DOHH2 (cell line): ENCODE measurements at regions not wholly inside any gene's neighbourhood (a gene's known extent, or its start where the extent isn't known, plus 50 kb on each side); places are given as distances from the start of the nearest gene placed in this dataset.
"Not testable (repeated sequence)": the region's sequence is repeated elsewhere in the genome, so short reads cannot be mapped to it uniquely, and the experiment has no call there.

ENCODE experiments used
- H3F3A ChIP-seq: fragments of 200-600 bp; sonication (generic), shearing (Covaris generic); 2 replicates; pipeline ENCODE4 v1.6.0; 2016; ENCODE audit warnings: antibody characterized with exemption, mild to moderate bottlenecking; ENCODE audit not compliant: control insufficient read depth, insufficient read depth
- H3K27ac ChIP-seq: fragments of 200-600 bp; sonication (generic); 2 replicates; pipeline ENCODE4 v1.5.1; 2014; ENCODE audit warnings: low read depth, mild to moderate bottlenecking, low read length, moderate library complexity
- H3K27me3 ChIP-seq: fragments of 200-600 bp; sonication (generic); 2 replicates; pipeline ENCODE4 v1.6.1; 2014; ENCODE audit warnings: mild to moderate bottlenecking, low read length, mixed read lengths; ENCODE audit not compliant: control insufficient read depth
- H3K36me3 ChIP-seq: fragments of 200-600 bp; sonication (generic); 2 replicates; pipeline ENCODE4 v1.6.1; 2014; ENCODE audit warnings: mild to moderate bottlenecking, low read length, moderate library complexity, mixed read lengths; ENCODE audit not compliant: control insufficient read depth
- H3K4me1 ChIP-seq: fragments of 200-600 bp; sonication (generic); 2 replicates; pipeline ENCODE4 v1.6.1; 2014; ENCODE audit warnings: mild to moderate bottlenecking, low read length, mixed read lengths; ENCODE audit not compliant: control insufficient read depth
- H3K4me2 ChIP-seq: fragments of 200-600 bp; sonication (generic); 2 replicates; pipeline ENCODE4 v1.6.0; 2014; ENCODE audit warnings: mild to moderate bottlenecking, low read length, moderate library complexity
- H3K4me3 ChIP-seq: fragments of 200-600 bp; sonication (generic); 2 replicates; pipeline ENCODE4 v1.5.1; 2014; ENCODE audit warnings: mild to moderate bottlenecking, low read length, mixed read lengths
- H3K79me2 ChIP-seq: fragments of 200-600 bp; sonication (generic); 2 replicates; pipeline ENCODE4 v1.6.1; 2014; ENCODE audit warnings: mild to moderate bottlenecking, low read length, mixed read lengths; ENCODE audit not compliant: control insufficient read depth
- H3K9me2 ChIP-seq: fragments of 200-600 bp; sonication (generic); replicated peaks from 2 replicates; pipeline ENCODE4 v1.6.1; 2014; ENCODE audit warnings: mild to moderate bottlenecking, low read length, mixed read lengths; ENCODE audit not compliant: control insufficient read depth
- H3K9me3 ChIP-seq: fragments of 200-600 bp; sonication (generic); 2 replicates; pipeline ENCODE4 v1.6.1; 2014; ENCODE audit warnings: antibody characterized with exemption, low read length, mixed read lengths; ENCODE audit not compliant: control insufficient read depth, insufficient read depth
- H4K20me1 ChIP-seq: fragments of 200-600 bp; sonication (generic); 2 replicates; pipeline ENCODE4 v1.6.0; 2014; ENCODE audit warnings: low read depth, mild to moderate bottlenecking, antibody characterized with exemption, low read length, moderate library complexity; ENCODE audit not compliant: control insufficient read depth, insufficient read depth
- CTCF ChIP-seq: fragments of 200-600 bp; sonication (generic); IDR thresholded peaks from one replicate; pipeline ENCODE4 v1.5.1; 2014; ENCODE audit warnings: antibody characterized with exemption, mild to moderate bottlenecking, low read depth, low read length; ENCODE audit not compliant: poor library complexity, severe bottlenecking
- EZH2phosphoT487 ChIP-seq: fragments of 200-600 bp; sonication (generic); IDR thresholded peaks from 2 replicates; pipeline ENCODE4 v1.6.1; 2017; ENCODE audit warnings: borderline replicate concordance, mild to moderate bottlenecking, antibody characterized with exemption, low read length, moderate library complexity, mixed read lengths

GRCh38 chr10:18822156-18822555, 162.9 kb downstream of the ARL5B start:
- Histone ChIP-seq H3K36me3 (no peaks in the 10 kb centered on the region), H3F3A (no peaks in the 10 kb centered on the region), H3K79me2 (no peaks in the 10 kb centered on the region), H3K4me3 (no peak overlapping the region), H3K9me3 (no peaks in the 10 kb centered on the region), H4K20me1 (no peaks in the 10 kb centered on the region), H3K4me1 (no peaks in the 10 kb centered on the region), H3K9me2 (no peaks in the 10 kb centered on the region), H3K4me2 (no peak overlapping the region), H3K27me3 (no peaks in the 10 kb centered on the region), H3K27ac (no peak overlapping the region)
- TF ChIP-seq EZH2phosphoT487, result no peak
- TF ChIP-seq CTCF, result no peak

- H3K4me1 ChIP-seq, result no peaks in the 10 kb centered on the region
- no peak overlapping the region for H3K4me3 ChIP-seq
- H3K9me2 ChIP-seq, result no peaks in the 10 kb centered on the region
- no peaks in the 10 kb centered on the region for H3K36me3 ChIP-seq
- H4K20me1 ChIP-seq, result no peaks in the 10 kb centered on the region
- H3F3A ChIP-seq, result no peaks in the 10 kb centered on the region
- TF ChIP-seq EZH2phosphoT487, result no peak
- no peaks in the 10 kb centered on the region for H3K79me2 ChIP-seq
- no peaks in the 10 kb centered on the region for H3K27me3 ChIP-seq
- no peaks in the 10 kb centered on the region for H3K9me3 ChIP-seq
- no peak overlapping the region for H3K4me2 ChIP-seq
- H3K27ac ChIP-seq, result no peak overlapping the region
Observed at GRCh38 chr10:18829259-18829658, 170.0 kb downstream of the ARL5B start.

GRCh38 chr10:18830277-18830676, 171.0 kb downstream of the ARL5B start:
- TF ChIP-seq CTCF, result no peak
- no peak for TF ChIP-seq EZH2phosphoT487
- Histone ChIP-seq H3F3A (no peaks in the 10 kb centered on the region), H3K27ac (no peak overlapping the region), H3K9me2 (no peaks in the 10 kb centered on the region), H3K79me2 (no peaks in the 10 kb centered on the region), H3K9me3 (no peaks in the 10 kb centered on the region), H3K4me3 (no peak overlapping the region), H3K27me3 (no peaks in the 10 kb centered on the region), H4K20me1 (no peaks in the 10 kb centered on the region), H3K4me2 (no peak overlapping the region), H3K4me1 (no peaks in the 10 kb centered on the region), H3K36me3 (no peaks in the 10 kb centered on the region)

- H3K4me3 ChIP-seq, H3K9me2 ChIP-seq, H3K9me3 ChIP-seq, H3K36me3 ChIP-seq, H3K27ac ChIP-seq, H3K4me2 ChIP-seq, H3K79me2 ChIP-seq, H3F3A ChIP-seq, H3K27me3 ChIP-seq, H4K20me1 ChIP-seq, H3K4me1 ChIP-seq: not testable (repeated sequence)
Observed at GRCh38 chr10:18856623-18857022, 192.0 kb upstream of the MALRD1 start.
